Lower leg skin (tissue), 3 donors: ENCODE measurements at regions not wholly inside any gene's neighbourhood (a gene's known extent, or its start where the extent isn't known, plus 50 kb on each side); places are given as distances from the start of the nearest gene placed in this dataset.

Source experiments
- POLR2A ChIP-seq, 2 donors: fragments of 450-650 bp; IDR thresholded peaks; one replicate each; pipeline ENCODE4 v1.6.1; 2016 to 2017; ENCODE audit warnings: antibody characterized with exemption in 2 of 2, mild to moderate bottlenecking in 1 of 2, moderate library complexity in 1 of 2
- TF ChIP-seq, protein P1 (sequence below), 3 donors: fragments of 450-650 bp; IDR thresholded peaks; one replicate each; pipeline ENCODE4 v1.5.1; 2016; ENCODE audit warnings: antibody characterized with exemption in 3 of 3, mild to moderate bottlenecking in 3 of 3, moderate library complexity in 2 of 3

DNA sequence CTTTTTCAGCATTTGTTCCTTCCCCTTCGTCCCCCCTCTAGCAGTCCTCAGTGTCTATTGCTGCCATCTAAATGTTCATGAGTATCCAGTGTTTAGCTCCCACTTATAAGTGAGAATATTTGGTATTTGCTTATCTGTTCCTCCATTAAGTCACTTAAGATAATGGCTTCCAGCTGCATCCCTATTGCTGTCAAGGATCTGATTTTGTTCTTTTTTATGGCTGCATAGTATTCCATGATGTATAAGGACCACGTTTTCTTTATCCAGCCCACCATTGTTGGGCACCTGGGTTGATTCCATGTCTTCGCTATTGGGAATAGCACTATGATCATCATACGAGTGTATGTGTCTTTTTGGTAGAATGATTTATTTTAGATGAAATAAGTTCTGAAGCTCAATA is 166.9 kb upstream of the NCK2 start:
- no peak for TF ChIP-seq POLR2A (IDR thresholded peaks at IDR 0.05)
- TF ChIP-seq, protein P1, sequence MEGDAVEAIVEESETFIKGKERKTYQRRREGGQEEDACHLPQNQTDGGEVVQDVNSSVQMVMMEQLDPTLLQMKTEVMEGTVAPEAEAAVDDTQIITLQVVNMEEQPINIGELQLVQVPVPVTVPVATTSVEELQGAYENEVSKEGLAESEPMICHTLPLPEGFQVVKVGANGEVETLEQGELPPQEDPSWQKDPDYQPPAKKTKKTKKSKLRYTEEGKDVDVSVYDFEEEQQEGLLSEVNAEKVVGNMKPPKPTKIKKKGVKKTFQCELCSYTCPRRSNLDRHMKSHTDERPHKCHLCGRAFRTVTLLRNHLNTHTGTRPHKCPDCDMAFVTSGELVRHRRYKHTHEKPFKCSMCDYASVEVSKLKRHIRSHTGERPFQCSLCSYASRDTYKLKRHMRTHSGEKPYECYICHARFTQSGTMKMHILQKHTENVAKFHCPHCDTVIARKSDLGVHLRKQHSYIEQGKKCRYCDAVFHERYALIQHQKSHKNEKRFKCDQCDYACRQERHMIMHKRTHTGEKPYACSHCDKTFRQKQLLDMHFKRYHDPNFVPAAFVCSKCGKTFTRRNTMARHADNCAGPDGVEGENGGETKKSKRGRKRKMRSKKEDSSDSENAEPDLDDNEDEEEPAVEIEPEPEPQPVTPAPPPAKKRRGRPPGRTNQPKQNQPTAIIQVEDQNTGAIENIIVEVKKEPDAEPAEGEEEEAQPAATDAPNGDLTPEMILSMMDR (IDR thresholded peaks at IDR 0.05) = no peak
